BLaER1 (cell line): ENCODE measurements at regions not wholly inside any gene's neighbourhood (a gene's known extent, or its start where the extent isn't known, plus 50 kb on each side); places are given as distances from the start of the nearest gene placed in this dataset.
"Not testable (repeated sequence)": the region's sequence is repeated elsewhere in the genome, so short reads cannot be mapped to it uniquely, and the experiment has no call there.

Source experiments
- H3K27ac ChIP-seq: shearing (Covaris generic); formaldehyde crosslinking; 2 replicates; pipeline ENCODE4 v1.8.1; 2022
- H3K27me3 ChIP-seq: shearing (Covaris generic); formaldehyde crosslinking; 2 replicates; pipeline ENCODE4 v1.8.1; 2022
- H3K36me3 ChIP-seq: shearing (Covaris generic); formaldehyde crosslinking; 2 replicates; pipeline ENCODE4 v1.8.1; 2022
- H3K4me1 ChIP-seq: shearing (Covaris generic); formaldehyde crosslinking; 2 replicates; pipeline ENCODE4 v1.8.1; 2022
- H3K4me2 ChIP-seq: shearing (Covaris generic); formaldehyde crosslinking; 2 replicates; pipeline ENCODE4 v1.8.1; 2022
- H3K4me3 ChIP-seq: shearing (Covaris generic); formaldehyde crosslinking; 2 replicates; pipeline ENCODE4 v1.8.1; 2022
- H3K9ac ChIP-seq: shearing (Covaris generic); formaldehyde crosslinking; 2 replicates; pipeline ENCODE4 v1.8.1; 2022
- H3K9me3 ChIP-seq: shearing (Covaris generic); formaldehyde crosslinking; 2 replicates; pipeline ENCODE4 v1.8.1; 2022
- H4K20me1 ChIP-seq: shearing (Covaris generic); formaldehyde crosslinking; 2 replicates; pipeline ENCODE4 v1.8.1; 2022
- Cebpa-rat ChIP-seq: shearing (Covaris generic); IDR thresholded peaks from 2 replicates; pipeline ENCODE4 v1.8.1; 2022

GRCh38 chr4:31687717-31688342, 967.7 kb downstream of the PCDH7 start:
- Histone ChIP-seq H3K4me1 (no peaks in the 10 kb centered on the region), H3K27ac (no peak overlapping the region), H3K9me3 (no peaks in the 10 kb centered on the region), H3K27me3 (no peaks in the 10 kb centered on the region), H3K4me3 (no peak overlapping the region), H3K4me2 (no peak overlapping the region), H4K20me1 (no peaks in the 10 kb centered on the region), H3K9ac (no peak overlapping the region), H3K36me3 (no peaks in the 10 kb centered on the region)
- TF ChIP-seq Cebpa-rat: no peak

DNA sequence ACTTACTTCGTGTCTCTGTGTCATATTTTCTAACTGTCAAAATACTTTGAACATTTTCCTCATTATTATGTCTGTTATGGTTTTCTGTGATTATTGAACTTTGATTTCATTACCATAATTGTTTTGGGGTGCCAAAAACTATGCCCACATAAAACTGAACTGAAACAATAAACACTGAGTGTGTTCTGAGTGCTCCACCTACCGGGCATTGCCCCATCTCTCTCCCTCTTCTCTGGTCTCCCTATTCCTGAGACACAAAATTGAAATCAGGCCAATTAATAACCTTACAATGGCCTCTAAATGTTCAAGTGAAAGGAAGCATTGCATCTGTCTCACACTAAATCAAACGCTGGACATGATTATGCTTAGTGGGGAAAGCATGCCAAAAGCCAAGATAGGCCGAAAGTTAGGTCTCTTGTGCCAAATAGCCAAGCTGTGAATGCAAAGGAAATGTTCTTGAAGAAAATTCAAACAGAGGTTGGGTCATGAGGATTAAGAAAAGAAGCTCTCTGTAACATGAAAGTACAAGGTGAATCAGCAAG, 972.3 kb downstream of the PCDH7 start:
- Histone ChIP-seq H3K4me1 (no peaks in the 10 kb centered on the region), H3K4me3 (no peak overlapping the region), H3K4me2 (no peak overlapping the region), H3K36me3 (no peaks in the 10 kb centered on the region), H4K20me1 (no peaks in the 10 kb centered on the region), H3K27ac (no peak overlapping the region), H3K9me3 (no peaks in the 10 kb centered on the region), H3K9ac (no peak overlapping the region), H3K27me3 (no peaks in the 10 kb centered on the region)
- TF ChIP-seq Cebpa-rat: no peak

- no peak for TF ChIP-seq Cebpa-rat
- Histone ChIP-seq H3K4me2 (no peak overlapping the region), H3K27me3 (no peaks in the 10 kb centered on the region), H3K4me1 (no peaks in the 10 kb centered on the region), H3K36me3 (no peaks in the 10 kb centered on the region), H3K9me3 (peaks cover 14% of the 10 kb centered on the region), H3K4me3 (no peak overlapping the region), H3K9ac (no peak overlapping the region), H4K20me1 (no peaks in the 10 kb centered on the region), H3K27ac (no peak overlapping the region)
These were observed 981.1 kb downstream of the PCDH7 start for GRCh38 chr4:31701256-31701655.

- Histone ChIP-seq H3K27ac (no peak overlapping the region), H3K4me3 (no peak overlapping the region), H3K36me3 (no peaks in the 10 kb centered on the region), H3K4me1 (no peaks in the 10 kb centered on the region), H3K9me3 (peaks cover 14% of the 10 kb centered on the region), H3K9ac (no peak overlapping the region), H3K27me3 (no peaks in the 10 kb centered on the region), H4K20me1 (no peaks in the 10 kb centered on the region), H3K4me2 (no peak overlapping the region)
- no peak for TF ChIP-seq Cebpa-rat
These were observed 982.2 kb downstream of the PCDH7 start for GRCh38 chr4:31702326-31702725.

- Histone ChIP-seq H3K9me3 (peaks cover 3% of the 10 kb centered on the region; the same call in 1 of the 2 replicates), H3K4me1 (no peaks in the 10 kb centered on the region), H3K27ac (no peak overlapping the region), H3K27me3 (no peaks in the 10 kb centered on the region), H3K4me2 (no peak overlapping the region), H3K4me3 (no peak overlapping the region), H3K36me3 (no peaks in the 10 kb centered on the region), H3K9ac (no peak overlapping the region), H4K20me1 (no peaks in the 10 kb centered on the region)
- TF ChIP-seq Cebpa-rat: no peak
These were observed 994.1 kb downstream of the PCDH7 start for GRCh38 chr4:31714238-31714637.

DNA sequence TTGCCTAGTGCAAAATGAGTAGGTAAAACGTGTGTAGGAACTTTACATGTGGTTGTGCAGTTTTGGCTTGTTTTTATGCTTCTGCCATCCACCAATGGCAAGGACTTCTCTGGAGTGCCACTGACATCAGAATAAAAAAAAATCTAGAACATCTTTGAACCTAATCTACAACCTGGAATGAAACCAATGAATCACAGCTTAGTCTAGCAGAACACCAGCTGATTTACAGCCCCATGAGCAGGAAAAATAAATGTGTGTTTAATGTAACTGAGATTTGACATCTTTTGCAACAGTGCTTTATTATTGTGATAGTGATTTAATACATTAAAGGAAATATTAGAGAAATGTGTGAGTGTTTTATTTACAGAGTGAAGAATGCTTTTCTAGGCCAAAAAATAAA, 995.1 kb downstream of the PCDH7 start:
- no peaks in the 10 kb centered on the region for H4K20me1 ChIP-seq
- no peak overlapping the region for H3K4me3 ChIP-seq
- no peak overlapping the region for H3K9ac ChIP-seq
- peaks cover 5% of the 10 kb centered on the region; the same call in 1 of the 2 replicates for H3K9me3 ChIP-seq
- no peak overlapping the region for H3K27ac ChIP-seq
- H3K4me2 ChIP-seq: no peak overlapping the region
- no peak for TF ChIP-seq Cebpa-rat
- no peaks in the 10 kb centered on the region for H3K27me3 ChIP-seq
- H3K4me1 ChIP-seq: no peaks in the 10 kb centered on the region
- no peaks in the 10 kb centered on the region for H3K36me3 ChIP-seq

GRCh38 chr4:31727030-31727429, 1006.9 kb downstream of the PCDH7 start:
- no peaks in the 10 kb centered on the region for H3K4me1 ChIP-seq
- no peak overlapping the region for H3K27ac ChIP-seq
- no peaks in the 10 kb centered on the region for H3K36me3 ChIP-seq
- TF ChIP-seq Cebpa-rat: no peak
- H3K4me2 ChIP-seq: no peak overlapping the region
- no peak overlapping the region for H3K4me3 ChIP-seq
- H3K9me3 ChIP-seq: no peaks in the 10 kb centered on the region
- H3K9ac ChIP-seq: no peak overlapping the region
- no peaks in the 10 kb centered on the region for H4K20me1 ChIP-seq
- no peaks in the 10 kb centered on the region for H3K27me3 ChIP-seq

GRCh38 chr4:31735004-31735403, 1014.8 kb downstream of the PCDH7 start:
- Histone ChIP-seq H3K4me3 (no peak overlapping the region), H3K27ac (no peak overlapping the region), H4K20me1 (no peaks in the 10 kb centered on the region), H3K27me3 (no peaks in the 10 kb centered on the region), H3K9me3 (no peaks in the 10 kb centered on the region), H3K4me2 (no peak overlapping the region), H3K9ac (no peak overlapping the region), H3K36me3 (no peaks in the 10 kb centered on the region), H3K4me1 (0 out of 2 replicates have a peak, but pooled peaks cover 6% of the 10 kb centered on the region)
- no peak for TF ChIP-seq Cebpa-rat

DNA sequence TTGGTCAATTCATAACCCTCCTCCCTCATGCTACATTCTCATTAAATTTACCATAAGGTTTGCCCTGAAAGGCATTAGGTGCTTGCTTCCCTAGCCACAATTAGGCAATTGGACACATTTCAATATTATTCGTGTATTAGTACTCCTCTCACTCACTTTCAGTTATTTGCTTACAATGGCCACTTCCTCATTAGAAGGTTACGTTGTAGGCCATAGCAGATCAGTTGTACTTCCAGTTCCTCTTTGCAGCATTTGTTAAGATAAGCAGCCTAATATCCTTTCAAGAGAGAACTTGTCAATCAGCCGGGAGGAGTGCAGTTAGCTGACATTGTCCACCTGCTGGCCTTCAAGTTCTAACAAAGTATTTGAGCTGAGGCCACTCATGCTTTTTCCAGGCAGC, 1017.2 kb downstream of the PCDH7 start:
- H3K4me3 ChIP-seq: no peak overlapping the region
- no peaks in the 10 kb centered on the region for H3K36me3 ChIP-seq
- H3K27ac ChIP-seq: no peak overlapping the region
- H3K9ac ChIP-seq: no peak overlapping the region
- no peak overlapping the region for H3K4me2 ChIP-seq
- no peaks in the 10 kb centered on the region for H3K9me3 ChIP-seq
- no peaks in the 10 kb centered on the region for H3K27me3 ChIP-seq
- 0 out of 2 replicates have a peak, but pooled peaks cover 6% of the 10 kb centered on the region for H3K4me1 ChIP-seq
- H4K20me1 ChIP-seq: no peaks in the 10 kb centered on the region
- no peak for TF ChIP-seq Cebpa-rat

GRCh38 chr4:31741326-31741725, 1021.2 kb downstream of the PCDH7 start:
- Histone ChIP-seq H4K20me1 (no peaks in the 10 kb centered on the region), H3K4me1 (0 out of 2 replicates have a peak, but pooled peaks cover 6% of the 10 kb centered on the region), H3K36me3 (no peaks in the 10 kb centered on the region), H3K4me2 (no peak overlapping the region), H3K27ac (no peak overlapping the region), H3K9me3 (no peaks in the 10 kb centered on the region), H3K4me3 (no peak overlapping the region), H3K9ac (no peak overlapping the region), H3K27me3 (no peaks in the 10 kb centered on the region)
- no peak for TF ChIP-seq Cebpa-rat

- Histone ChIP-seq H3K4me3 (no peak overlapping the region), H3K9ac (no peak overlapping the region), H3K4me1 (no peaks in the 10 kb centered on the region), H3K4me2 (no peak overlapping the region), H3K27me3 (no peaks in the 10 kb centered on the region), H4K20me1 (no peaks in the 10 kb centered on the region), H3K27ac (no peak overlapping the region), H3K9me3 (no peaks in the 10 kb centered on the region), H3K36me3 (no peaks in the 10 kb centered on the region)
- no peak for TF ChIP-seq Cebpa-rat
These were observed 1028.2 kb downstream of the PCDH7 start for GRCh38 chr4:31748382-31748781.

GRCh38 chr4:31750581-31750980, 1030.4 kb downstream of the PCDH7 start:
- H3K4me3 ChIP-seq, H3K27ac ChIP-seq, H3K9ac ChIP-seq, H3K27me3 ChIP-seq, H3K4me2 ChIP-seq, H3K36me3 ChIP-seq, H3K9me3 ChIP-seq, H3K4me1 ChIP-seq, H4K20me1 ChIP-seq: not testable (repeated sequence)
